H1 (cell line): ENCODE measurements at regions not wholly inside any gene's neighbourhood (a gene's known extent, or its start where the extent isn't known, plus 50 kb on each side); places are given as distances from the start of the nearest gene placed in this dataset.

Experiments
- BCL11A ChIP-seq, 2 experiments: IDR thresholded peaks; one replicate each; pipeline ENCODE4 v1.6.1; 2011; ENCODE audit warnings: low read depth in 2 of 2, low read length in 2 of 2, mild to moderate bottlenecking in 2 of 2
- CHD7 ChIP-seq: fragments of 300-600 bp; sonication (generic); IDR thresholded peaks from 2 replicates; pipeline ENCODE4 v1.7.1; 2012; ENCODE audit warnings: low read length, moderate library complexity, mild to moderate bottlenecking, inconsistent platforms; ENCODE audit not compliant: insufficient replicate concordance
- KDM4A ChIP-seq: IDR thresholded peaks from one replicate; pipeline ENCODE4 v1.7.1; 2012; ENCODE audit warnings: low read depth, mild to moderate bottlenecking, moderate library complexity, low read length, inconsistent platforms; ENCODE audit not compliant: severe bottlenecking
- NRF1 ChIP-seq: IDR thresholded peaks from 2 replicates; pipeline ENCODE4 v1.6.1; 2011; ENCODE audit warnings: mild to moderate bottlenecking, low read depth, low read length, improper control_type of control experiment
- RBBP5 ChIP-seq: IDR thresholded peaks from 2 replicates; pipeline ENCODE4 v1.7.1; 2012; ENCODE audit warnings: low read depth, mild to moderate bottlenecking, inconsistent platforms, low read length, moderate library complexity, borderline replicate concordance
- YY1 ChIP-seq: IDR thresholded peaks from 2 replicates; pipeline ENCODE4 v1.6.1; 2011; ENCODE audit warnings: low read depth, mild to moderate bottlenecking, low read length
- TF ChIP-seq, protein P1 (sequence below): IDR thresholded peaks from 2 replicates; pipeline ENCODE4 v1.6.1; 2011; ENCODE audit warnings: low read depth, mild to moderate bottlenecking, low read length; ENCODE audit not compliant: insufficient read depth

GRCh38 chr1:238927899-238928298, 458.5 kb upstream of the CHRM3 start (continued):
- TF ChIP-seq CHD7 (no peak), NRF1 (no peak), YY1 (no peak), RBBP5 (no peak), BCL11A (IDR thresholded peaks at IDR 0.05; ENCODE audit: low read depth in 2 of 2, low read length in 2 of 2) (no peak), KDM4A (no peak)
- TF ChIP-seq, protein P1, sequence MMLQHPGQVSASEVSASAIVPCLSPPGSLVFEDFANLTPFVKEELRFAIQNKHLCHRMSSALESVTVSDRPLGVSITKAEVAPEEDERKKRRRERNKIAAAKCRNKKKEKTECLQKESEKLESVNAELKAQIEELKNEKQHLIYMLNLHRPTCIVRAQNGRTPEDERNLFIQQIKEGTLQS: no peak
